H1 (cell line): ENCODE measurements at regions not wholly inside any gene's neighbourhood (a gene's known extent, or its start where the extent isn't known, plus 50 kb on each side); places are given as distances from the start of the nearest gene placed in this dataset.

Experiments
- CTCF ChIA-PET: fragments of 300-600 bp; sonication (Branson Sonifier 250); formaldehyde crosslinking; loops from one replicate; lab custom pipeline; 2021; ENCODE audit not compliant: partially characterized antibody; lab: Charles Lee
- POLR2A ChIA-PET: fragments of 300-600 bp; sonication (Branson Sonifier 250); formaldehyde crosslinking; loops from one replicate; lab custom pipeline; 2021; ENCODE audit warnings: inconsistent platforms; ENCODE audit not compliant: partially characterized antibody; lab: Charles Lee
- DNase-seq, 2 experiments: peaks; one replicate each; pipeline versions ENCODE4 v3.0.0 to v3.0.0-alpha.2; 2010 to 2022; ENCODE audit warnings: low spot score in 2 of 2, low read depth in 1 of 2, mixed read lengths in 1 of 2
- FAIRE-seq: peaks from 2 replicates; lab custom pipeline; 2011; peaks lifted over from hg19 to GRCh38; lab: Jason Lieb, UNC
- H2AFZ ChIP-seq: 2 replicates; pipeline ENCODE4 v1.8.1; 2012; ENCODE audit warnings: low read length, inconsistent platforms
- H2AK5ac ChIP-seq: 2 replicates; pipeline ENCODE4 v1.6.1; 2013; ENCODE audit warnings: low read depth, low read length
- H2BK120ac ChIP-seq: replicated peaks from 2 replicates; pipeline ENCODE3; 2013; ENCODE audit warnings: low read depth, low read length, inconsistent platforms
- H2BK12ac ChIP-seq: 2 replicates; pipeline ENCODE4 v1.6.1; 2013; ENCODE audit warnings: low read depth, low read length
- H2BK15ac ChIP-seq: 2 replicates; pipeline ENCODE4 v1.6.1; 2013; ENCODE audit warnings: low read length
- H2BK20ac ChIP-seq: 2 replicates; pipeline ENCODE4 v1.6.1; 2013; ENCODE audit warnings: low read length
- H2BK5ac ChIP-seq: 2 replicates; pipeline ENCODE4 v1.6.1; 2013; ENCODE audit warnings: low read depth, low read length
- H3K14ac ChIP-seq: 2 replicates; pipeline ENCODE4 v1.6.1; 2013; ENCODE audit warnings: inconsistent platforms; ENCODE audit not compliant: insufficient read length
- H3K18ac ChIP-seq: 2 replicates; pipeline ENCODE4 v1.6.1; 2013; ENCODE audit warnings: low read length; ENCODE audit errors: extremely low read depth
- H3K23ac ChIP-seq: 2 replicates; pipeline ENCODE4 v1.6.1; 2013; ENCODE audit warnings: inconsistent platforms; ENCODE audit not compliant: insufficient read length
- H3K23me2 ChIP-seq: 2 replicates; pipeline ENCODE4 v1.6.1; 2013; ENCODE audit warnings: low read depth, low read length
- H3K27ac ChIP-seq: 2 replicates; pipeline ENCODE4 v1.6.1; 2011; ENCODE audit warnings: low read depth, low read length, inconsistent platforms
- H3K27me3 ChIP-seq, 4 experiments: replicated peaks in 1 of 4; 1 replicate in 1 of 4; 2 replicates in 3 of 4; pipeline versions ENCODE4 v1.6.1 to v1.8.1; 2011 to 2013; ENCODE audit warnings: low read length in 3 of 4, mild to moderate bottlenecking in 3 of 4, inconsistent platforms in 2 of 4, mixed read lengths in 2 of 4, moderate library complexity in 1 of 4; ENCODE audit not compliant: control insufficient read depth in 3 of 4, insufficient read depth in 3 of 4; ENCODE audit errors: extremely low read depth in 1 of 4
- H3K36me3 ChIP-seq, 4 experiments: 2 replicates each; pipeline versions ENCODE4 v1.6.1 to v1.8.1; 2011 to 2013; ENCODE audit warnings: mild to moderate bottlenecking in 4 of 4, low read length in 3 of 4, moderate library complexity in 2 of 4, control low read depth in 1 of 4, inconsistent platforms in 1 of 4; ENCODE audit not compliant: insufficient read depth in 4 of 4, control insufficient read depth in 2 of 4
- H3K4ac ChIP-seq: replicated peaks from 2 replicates; pipeline ENCODE3; 2013; ENCODE audit warnings: low read length, low read depth, mixed read lengths, inconsistent platforms; ENCODE audit not compliant: insufficient read length
- H3K4me1 ChIP-seq, 4 experiments: replicated peaks in 1 of 4; 1 replicate in 1 of 4; 2 replicates in 3 of 4; pipeline versions ENCODE4 v1.6.1 to v1.8.1; 2011 to 2013; ENCODE audit warnings: low read length in 3 of 4, inconsistent platforms in 2 of 4, mixed read lengths in 1 of 4; ENCODE audit not compliant: insufficient read depth in 4 of 4, control insufficient read depth in 3 of 4
- H3K4me2 ChIP-seq, 2 experiments: 2 replicates each; pipeline versions ENCODE4 v1.6.1 to v1.8.1; 2011 to 2013; ENCODE audit warnings: low read depth in 2 of 2, low read length in 2 of 2, control low read depth in 1 of 2, inconsistent platforms in 1 of 2, mild to moderate bottlenecking in 1 of 2; ENCODE audit not compliant: insufficient read depth in 1 of 2
- H3K4me3 ChIP-seq, 4 experiments: fragments of 200-600, 300-600 bp in 1 of 4; sonication (generic), shearing (Covaris generic), sonication (Bioruptor Twin) in 1 of 4; 2 replicates each; pipeline versions ENCODE4 v1.5.1 to v1.8.1; 2011 to 2016; ENCODE audit warnings: low read length in 4 of 4, low read depth in 3 of 4, control low read depth in 2 of 4, inconsistent platforms in 2 of 4, mild to moderate bottlenecking in 2 of 4, mixed read lengths in 1 of 4, moderate library complexity in 1 of 4; ENCODE audit not compliant: insufficient read depth in 2 of 4; ENCODE audit errors: extremely low read depth in 1 of 4
- H3K56ac ChIP-seq: replicated peaks from 2 replicates; pipeline ENCODE3; 2013; ENCODE audit warnings: low read depth, mild to moderate bottlenecking, mixed read lengths, low read length, inconsistent platforms; ENCODE audit not compliant: insufficient read length
- H3K79me1 ChIP-seq: 2 replicates; pipeline ENCODE4 v1.6.1; 2013; ENCODE audit warnings: low read depth, low read length, control low read depth
- H3K79me2 ChIP-seq, 2 experiments: 2 replicates each; pipeline versions ENCODE4 v1.6.1 to v1.8.1; 2012 to 2013; ENCODE audit warnings: low read length in 2 of 2, mild to moderate bottlenecking in 2 of 2, inconsistent platforms in 1 of 2; ENCODE audit not compliant: insufficient read depth in 2 of 2, control insufficient read depth in 1 of 2
- H3K9ac ChIP-seq, 4 experiments: replicated peaks in 1 of 4; 1 replicate in 1 of 4; 2 replicates in 3 of 4; pipeline versions ENCODE4 v1.6.1 to v1.8.1; 2011 to 2013; ENCODE audit warnings: low read depth in 3 of 4, low read length in 3 of 4, control low read depth in 2 of 4, mild to moderate bottlenecking in 2 of 4, moderate library complexity in 2 of 4, inconsistent platforms in 1 of 4; ENCODE audit errors: extremely low read depth in 1 of 4
- H3K9me3 ChIP-seq, 2 experiments: 2 replicates each; pipeline versions ENCODE4 v1.6.1 to v1.8.1; 2012 to 2013; ENCODE audit warnings: mild to moderate bottlenecking in 2 of 2, moderate library complexity in 2 of 2, control low read depth in 1 of 2, inconsistent platforms in 1 of 2, low read depth in 1 of 2, low read length in 1 of 2, mixed read lengths in 1 of 2; ENCODE audit not compliant: insufficient read depth in 2 of 2
- H4K20me1 ChIP-seq, 2 experiments: replicated peaks in 1 of 2; 2 replicates each; pipeline versions ENCODE3 to v1.8.1; 2011 to 2013; ENCODE audit warnings: inconsistent platforms in 2 of 2, low read length in 2 of 2, mild to moderate bottlenecking in 1 of 2; ENCODE audit not compliant: insufficient read depth in 2 of 2, control insufficient read depth in 1 of 2
- H4K5ac ChIP-seq: 2 replicates; pipeline ENCODE4 v1.6.1; 2013; ENCODE audit warnings: low read length, low read depth, mixed read lengths, inconsistent platforms; ENCODE audit not compliant: insufficient read length
- H4K8ac ChIP-seq: 2 replicates; pipeline ENCODE4 v1.8.0; 2013; ENCODE audit warnings: mild to moderate bottlenecking, moderate library complexity, low read length, inconsistent platforms; ENCODE audit not compliant: insufficient read depth; ENCODE audit errors: extremely low read depth
- H4K91ac ChIP-seq: replicated peaks from 2 replicates; pipeline ENCODE3; 2013; ENCODE audit warnings: low read length, mixed read lengths, inconsistent platforms; ENCODE audit not compliant: insufficient read length
- GABPA ChIP-seq: IDR thresholded peaks from 2 replicates; pipeline ENCODE4 v1.6.1; 2011; ENCODE audit warnings: mild to moderate bottlenecking, low read length, moderate library complexity, borderline replicate concordance; ENCODE audit not compliant: insufficient read depth
- ZNF274 ChIP-seq: IDR thresholded peaks from 2 replicates; pipeline ENCODE4 v1.7.0; 2012; ENCODE audit warnings: low read length, borderline replicate concordance; ENCODE audit errors: extremely low read depth
- WGBS, 2 experiments: shearing (Covaris generic) in 1 of 2; methylation state at CpG; one replicate each; pipeline versions ENCODE4 v1.1.6 to v1.1.7; 2013 to 2015; ENCODE audit warnings: low lambda C conversion rate in 2 of 2, mixed read lengths in 2 of 2, inconsistent platforms in 1 of 2, low coverage in 1 of 2, missing lambda C conversion rate in 1 of 2; ENCODE audit not compliant: insufficient replicate concordance in 2 of 2, insufficient coverage in 1 of 2, insufficient read length in 1 of 2; ENCODE audit errors: extremely low coverage in 1 of 2, missing lambda C conversion rate in 1 of 2; 5-methylcytosine and 5-hydroxymethylcytosine counted together

DNA sequence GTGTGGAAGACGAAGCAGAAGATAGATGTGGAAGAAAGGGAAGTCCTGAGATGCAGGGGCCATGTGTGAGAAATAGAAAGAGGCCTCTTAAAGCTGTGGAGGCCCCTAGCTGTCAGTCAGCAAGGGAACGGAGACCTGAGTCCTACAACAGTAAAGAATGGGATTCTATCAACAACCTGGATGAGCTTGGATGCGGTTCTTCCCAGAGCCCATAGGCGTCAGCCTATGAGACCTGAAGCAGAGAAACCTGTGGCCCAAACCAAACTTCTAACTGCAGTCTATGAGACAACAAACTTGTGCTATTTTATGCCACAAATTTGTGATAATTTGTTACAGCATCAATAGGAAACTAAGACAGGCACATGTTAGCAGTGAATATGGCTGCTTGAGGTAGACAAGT is 583.7 kb downstream of the ADCYAP1 start:
- H3K4me1 ChIP-seq = no peaks in the 10 kb centered on the region
- H3K9me3 ChIP-seq = no peaks in the 10 kb centered on the region
- no peak overlapping the region for H2AK5ac ChIP-seq
- no peak overlapping the region for H3K23ac ChIP-seq
- no peak overlapping the region for H3K9ac ChIP-seq
- H2BK5ac ChIP-seq = no peak overlapping the region
- POLR2A ChIA-PET = no interaction called here
- CTCF ChIA-PET = interaction anchor here (1.1 kb wide), 1 partner anchor 18 kb away, joined by 3 read pairs; no protein-coding TSS in a partner anchor
- no peaks in the 10 kb centered on the region for H3K79me2 ChIP-seq
- H3K56ac ChIP-seq = no peak overlapping the region
- no peak overlapping the region for H2BK12ac ChIP-seq
- no peaks in the 10 kb centered on the region for H3K79me1 ChIP-seq
- no peak overlapping the region for H3K18ac ChIP-seq
- H3K27ac ChIP-seq = no peak overlapping the region
- H3K4ac ChIP-seq = no peak overlapping the region
- H2BK20ac ChIP-seq = no peak overlapping the region
- no peaks in the 10 kb centered on the region; the same call in 1 of the 2 replicates for H3K23me2 ChIP-seq
- WGBS, 2 experiments = 88% methylated on average over 4 of the region's 4 CpGs; no CpG with 5 or more reads in 1 of the 2 experiments
- H4K8ac ChIP-seq = no peak overlapping the region
- TF ChIP-seq GABPA (no peak), ZNF274 (no peak)
- TF ChIP-seq, all 59 proteins: peak for 0
- Histone ChIP-seq H3K4me2 (no peak overlapping the region), H4K20me1 (peaks cover 0 to 1% of the 10 kb centered on the region in 2 experiments), H4K91ac (no peak overlapping the region), H2AFZ (no peak overlapping the region), H3K4me3 (no peak overlapping the region), H2BK15ac (no peak overlapping the region), H3K36me3 (no peaks in the 10 kb centered on the region), H3K14ac (no peak overlapping the region), H4K5ac (no peak overlapping the region), H2BK120ac (no peak overlapping the region), H3K27me3 (no peaks in the 10 kb centered on the region)
- DNase-seq (no peak), FAIRE-seq (no peak)
